Glomerular endothelial cell (primary cell): ENCODE measurements at regions not wholly inside any gene's neighbourhood (a gene's known extent, or its start where the extent isn't known, plus 50 kb on each side); places are given as distances from the start of the nearest gene placed in this dataset.
A peak's percentile ranks its signal among the peaks of the same experiment; 100 is the strongest.

Experiments used
- DNase-seq: peaks from one replicate; pipeline ENCODE4 v3.0.0-alpha.2; 2011; ENCODE audit warnings: low read depth, low spot score; ENCODE audit errors: extremely low read depth

GRCh38 chr12:124726596-124727263, 136.9 kb downstream of the SCARB1 start:
- no peak for DNase-seq

GRCh38 chr12:124725597-124726237, 137.9 kb downstream of the SCARB1 start:
- no peak for DNase-seq

- DNase-seq: no peak
Measured at GRCh38 chr12:124725099-124725498, 138.6 kb downstream of the SCARB1 start.

GRCh38 chr12:124722878-124723277, 140.8 kb downstream of the SCARB1 start:
- no peak for DNase-seq

- DNase-seq: no peak
Measured at GRCh38 chr12:124721501-124722162, 142.0 kb downstream of the SCARB1 start.

GRCh38 chr12:124720681-124721500, 142.8 kb downstream of the SCARB1 start:
- DNase-seq: peak; percentile 69

- no peak for DNase-seq
Measured at GRCh38 chr12:124720004-124720680, 143.5 kb downstream of the SCARB1 start.

- no peak for DNase-seq
Measured at GRCh38 chr12:124719231-124719630, 144.4 kb downstream of the SCARB1 start.

- no peak for DNase-seq
Measured at GRCh38 chr12:124718458-124718857, 145.2 kb downstream of the SCARB1 start.

GRCh38 chr12:124718036-124718435, 145.6 kb downstream of the SCARB1 start:
- no peak for DNase-seq

- no peak for DNase-seq
Measured at GRCh38 chr12:124717318-124717717, 146.3 kb downstream of the SCARB1 start.

GRCh38 chr12:124716208-124717130, 147.2 kb downstream of the SCARB1 start:
- DNase-seq: no peak

GRCh38 chr12:124715121-124715990, 147.9 kb upstream of the NCOR2 start:
- DNase-seq: no peak

GRCh38 chr12:124713436-124714082, 146.1 kb upstream of the NCOR2 start:
- DNase-seq: peak; percentile 94

- peak; percentile 73 for DNase-seq
Measured at GRCh38 chr12:124713041-124713435, 145.6 kb upstream of the NCOR2 start.

GRCh38 chr12:124711344-124711743, 143.9 kb upstream of the NCOR2 start:
- DNase-seq: no peak

- DNase-seq: no peak
Measured at GRCh38 chr12:124709722-124710687, 142.6 kb upstream of the NCOR2 start.
